HEK293 (cell line): ENCODE measurements at regions not wholly inside any gene's neighbourhood (a gene's known extent, or its start where the extent isn't known, plus 50 kb on each side); places are given as distances from the start of the nearest gene placed in this dataset.

Source experiments
- CTCF ChIA-PET: fragments of 350-600 bp; formaldehyde crosslinking; extraction: SDS; loops from one replicate; lab custom pipeline; 2021; ENCODE audit warnings: antibody characterized with exemption; lab: Yijun Ruan, JAX
- POLR2A ChIA-PET: fragments of 300-600 bp; formaldehyde crosslinking; extraction: SDS; loops from one replicate; lab custom pipeline; 2020; ENCODE audit warnings: antibody characterized with exemption, inconsistent platforms; lab: Yijun Ruan, JAX
- H3K27ac ChIP-seq: fragments of 200-500 bp; sonication (Bioruptor generic); 2 replicates; pipeline ENCODE4 v1.5.1; 2014; ENCODE audit warnings: low read depth, low read length, control low read depth, inconsistent platforms; ENCODE audit errors: extremely low read depth
- H3K36me3 ChIP-seq, 2 experiments: fragments of 200-500 bp in 1 of 2; sonication (Bioruptor generic) in 1 of 2; 1 replicate in 1 of 2; 2 replicates in 1 of 2; pipeline ENCODE4 v1.5.1; 2014 to 2017; ENCODE audit warnings: inconsistent platforms in 2 of 2, low read length in 2 of 2; ENCODE audit not compliant: control insufficient read depth in 2 of 2, insufficient read depth in 1 of 2
- H3K4me1 ChIP-seq: fragments of 200-500 bp; sonication (Bioruptor generic); 2 replicates; pipeline ENCODE4 v1.5.1; 2014; ENCODE audit warnings: mild to moderate bottlenecking, low read length, inconsistent platforms; ENCODE audit not compliant: control insufficient read depth, insufficient read depth
- H3K4me3 ChIP-seq: 2 replicates; pipeline ENCODE4 v1.5.1; 2011; ENCODE audit warnings: low read depth, mild to moderate bottlenecking, control low read depth, low read length, moderate library complexity
- H3K9me3 ChIP-seq: fragments of 200-500 bp; sonication (Bioruptor generic); 2 replicates; pipeline ENCODE4 v1.5.1; 2014; ENCODE audit warnings: low read depth, low read length, inconsistent platforms; ENCODE audit not compliant: control insufficient read depth, insufficient read depth
- BCL11B ChIP-seq: fragments of 450-650 bp; formaldehyde crosslinking; IDR thresholded peaks from 2 replicates; pipeline ENCODE4 v1.5.1; 2016; ENCODE audit warnings: low read depth, missing biosample characterization, missing genetic modification characterization
- EGR2 ChIP-seq: fragments of 450-650 bp; formaldehyde crosslinking; IDR thresholded peaks from 2 replicates; pipeline ENCODE4 v1.5.1; 2016; ENCODE audit warnings: low read depth, missing biosample characterization, missing genetic modification characterization
- MEIS1 ChIP-seq: sonication (generic); formaldehyde crosslinking; IDR thresholded peaks from 2 replicates; pipeline ENCODE4 v1.8.1; 2022; ENCODE audit warnings: missing genetic modification reagents, mild to moderate bottlenecking, borderline replicate concordance
- OVOL3 ChIP-seq: fragments of 450-650 bp; formaldehyde crosslinking; IDR thresholded peaks from 2 replicates; pipeline ENCODE4 v1.5.1; 2016; ENCODE audit warnings: missing biosample characterization, missing genetic modification characterization
- SCRT2 ChIP-seq: fragments of 450-650 bp; formaldehyde crosslinking; IDR thresholded peaks from 2 replicates; pipeline ENCODE4 v1.5.1; 2016; ENCODE audit warnings: missing biosample characterization, missing genetic modification characterization
- SP2 ChIP-seq: fragments of 450-650 bp; formaldehyde crosslinking; IDR thresholded peaks from 2 replicates; pipeline ENCODE4 v1.5.1; 2016; ENCODE audit warnings: missing biosample characterization, missing genetic modification characterization
- TCF7L2 ChIP-seq: IDR thresholded peaks from 2 replicates; pipeline ENCODE4 v1.6.1; 2011; ENCODE audit warnings: low read depth, mild to moderate bottlenecking, inconsistent platforms, low read length, moderate library complexity, borderline replicate concordance
- WT1 ChIP-seq: fragments of 450-650 bp; formaldehyde crosslinking; IDR thresholded peaks from 2 replicates; pipeline ENCODE4 v1.5.1; 2016; ENCODE audit warnings: missing biosample characterization, missing genetic modification characterization
- ZFP3 ChIP-seq: fragments of 450-650 bp; formaldehyde crosslinking; IDR thresholded peaks from 2 replicates; pipeline ENCODE4 v1.5.1; 2016; ENCODE audit warnings: low read depth, missing biosample characterization, missing genetic modification characterization
- ZNF16 ChIP-seq: fragments of 450-650 bp; formaldehyde crosslinking; IDR thresholded peaks from 2 replicates; pipeline ENCODE4 v1.5.1; 2016; ENCODE audit warnings: low read depth, missing biosample characterization, missing genetic modification characterization
- ZNF169 ChIP-seq: fragments of 450-650 bp; formaldehyde crosslinking; IDR thresholded peaks from 2 replicates; pipeline ENCODE4 v1.5.1; 2016; ENCODE audit warnings: missing biosample characterization, missing genetic modification characterization
- ZNF2 ChIP-seq: fragments of 450-650 bp; formaldehyde crosslinking; IDR thresholded peaks from 2 replicates; pipeline ENCODE4 v1.5.1; 2016; ENCODE audit warnings: missing biosample characterization, missing genetic modification characterization
- ZNF214 ChIP-seq: fragments of 450-650 bp; formaldehyde crosslinking; IDR thresholded peaks from 2 replicates; pipeline ENCODE4 v1.5.1; 2017; ENCODE audit warnings: missing biosample characterization, mild to moderate bottlenecking, missing genetic modification characterization, borderline replicate concordance
- ZNF223 ChIP-seq: fragments of 450-650 bp; formaldehyde crosslinking; IDR thresholded peaks from 2 replicates; pipeline ENCODE4 v1.5.1; 2016; ENCODE audit warnings: missing biosample characterization, missing genetic modification characterization
- ZNF248 ChIP-seq: fragments of 450-650 bp; formaldehyde crosslinking; IDR thresholded peaks from 2 replicates; pipeline ENCODE4 v1.5.1; 2017; ENCODE audit warnings: missing biosample characterization, missing genetic modification characterization
- ZNF473 ChIP-seq: fragments of 450-650 bp; formaldehyde crosslinking; IDR thresholded peaks from 2 replicates; pipeline ENCODE4 v1.5.1; 2017; ENCODE audit warnings: missing biosample characterization, missing genetic modification characterization
- ZNF514 ChIP-seq: fragments of 450-650 bp; formaldehyde crosslinking; IDR thresholded peaks from 2 replicates; pipeline ENCODE4 v1.5.1; 2016; ENCODE audit warnings: missing biosample characterization, missing genetic modification characterization
- ZNF530 ChIP-seq: fragments of 450-650 bp; formaldehyde crosslinking; IDR thresholded peaks from 2 replicates; pipeline ENCODE4 v1.5.1; 2016; ENCODE audit warnings: low read depth, missing biosample characterization, missing genetic modification characterization
- ZNF548 ChIP-seq: fragments of 450-650 bp; formaldehyde crosslinking; IDR thresholded peaks from 2 replicates; pipeline ENCODE4 v1.5.1; 2016; ENCODE audit warnings: missing biosample characterization, missing genetic modification characterization
- ZNF571 ChIP-seq: fragments of 450-650 bp; formaldehyde crosslinking; IDR thresholded peaks from 2 replicates; pipeline ENCODE4 v1.5.0; 2017; ENCODE audit warnings: missing biosample characterization, missing genetic modification characterization
- ZNF701 ChIP-seq: fragments of 450-650 bp; formaldehyde crosslinking; IDR thresholded peaks from 2 replicates; pipeline ENCODE4 v1.5.1; 2016; ENCODE audit warnings: missing biosample characterization, missing genetic modification characterization
- ZNF791 ChIP-seq: fragments of 450-650 bp; formaldehyde crosslinking; IDR thresholded peaks from 2 replicates; pipeline ENCODE4 v1.5.1; 2016; ENCODE audit warnings: missing biosample characterization, missing genetic modification characterization
- TF ChIP-seq, protein P1 (sequence below): fragments of 450-650 bp; formaldehyde crosslinking; optimal IDR thresholded peaks from 2 replicates; pipeline ENCODE3; 2016; ENCODE audit warnings: missing biosample characterization, mild to moderate bottlenecking, missing genetic modification characterization
- TF ChIP-seq, protein P2 (sequence below): sonication (generic); formaldehyde crosslinking; IDR thresholded peaks from 2 replicates; pipeline ENCODE4 v1.8.1; 2022; ENCODE audit warnings: mild to moderate bottlenecking, moderate library complexity, missing genetic modification reagents
- TF ChIP-seq, protein P3 (sequence below): fragments of 450-650 bp; formaldehyde crosslinking; IDR thresholded peaks from 2 replicates; pipeline ENCODE4 v1.5.1; 2017; ENCODE audit warnings: missing biosample characterization, mild to moderate bottlenecking, missing genetic modification characterization, moderate library complexity
- TF ChIP-seq, protein P4 (sequence below): fragments of 450-650 bp; formaldehyde crosslinking; conservative IDR thresholded peaks from 2 replicates; pipeline ENCODE4 v1.5.1; 2016; ENCODE audit warnings: low read depth, missing biosample characterization, missing genetic modification characterization

DNA sequence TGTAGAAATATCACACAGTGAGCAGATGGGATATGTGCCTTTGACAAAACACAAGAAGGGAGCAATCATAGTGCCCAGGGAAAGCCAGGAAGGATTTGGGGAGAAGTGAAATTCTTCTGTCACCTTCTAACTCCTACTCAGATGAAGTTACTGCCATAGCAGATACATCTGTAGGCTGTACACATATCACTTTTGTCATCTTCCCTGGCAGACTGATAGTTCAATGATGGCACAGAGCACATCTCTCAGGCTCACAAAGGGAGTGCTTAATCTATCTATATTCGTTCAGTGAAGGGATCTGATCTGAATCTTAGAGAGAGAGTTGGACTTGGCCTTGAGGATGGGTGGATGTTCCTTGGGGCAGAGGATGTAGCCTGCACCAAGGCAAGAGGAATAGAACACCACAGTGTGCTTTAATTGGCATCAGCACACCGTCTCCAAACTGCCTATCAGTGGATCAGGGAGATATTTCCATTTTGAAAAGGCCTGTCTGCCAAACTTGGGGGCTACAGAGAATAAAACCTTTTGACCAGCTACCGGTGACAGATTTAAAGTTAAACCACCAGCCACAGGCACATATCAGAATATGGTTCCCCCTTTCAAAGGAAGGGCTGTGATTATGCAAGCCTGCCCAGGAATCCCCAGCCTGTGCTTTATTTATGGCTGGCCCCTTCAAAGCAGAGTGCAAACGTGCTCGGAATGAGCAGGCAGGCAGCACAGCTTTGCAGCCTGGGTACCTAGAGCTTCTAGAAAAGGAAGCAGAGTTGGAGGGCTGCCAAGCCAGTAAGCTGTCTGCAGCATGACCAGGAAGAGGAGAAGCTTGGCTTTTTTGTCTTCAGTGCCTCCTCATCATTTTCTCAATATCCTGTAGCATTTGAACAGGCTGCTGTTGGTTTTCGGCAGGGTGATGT lies 165.5 kb upstream of the DYRK2 start:
- Histone ChIP-seq H3K4me3 (no peak overlapping the region), H3K9me3 (no peaks in the 10 kb centered on the region), H3K4me1 (no peaks in the 10 kb centered on the region), H3K36me3 (no peaks in the 10 kb centered on the region), H3K27ac (no peak overlapping the region)
- POLR2A ChIA-PET: interaction anchor here (0.6 kb wide), 1 partner anchor 536 kb away, joined by 3 read pairs; no protein-coding TSS in a partner anchor
- TF ChIP-seq WT1 (tag by site-specific recombination) (no peak), ZFP3 (tag by site-specific recombination) (no peak), ZNF169 (tag by site-specific recombination) (no peak), ZNF548 (tag by site-specific recombination) (no peak), ZNF473 (no peak), MEIS1 (CRISPR knock-in tag) (no peak), ZNF571 (tag by site-specific recombination) (no peak), TCF7L2 (no peak), ZNF2 (tag by site-specific recombination) (no peak), ZNF791 (tag by site-specific recombination) (no peak), BCL11B (tag by site-specific recombination) (no peak), ZNF16 (tag by site-specific recombination) (no peak), OVOL3 (tag by site-specific recombination) (no peak), SCRT2 (tag by site-specific recombination) (no peak)
- TF ChIP-seq, protein P1, sequence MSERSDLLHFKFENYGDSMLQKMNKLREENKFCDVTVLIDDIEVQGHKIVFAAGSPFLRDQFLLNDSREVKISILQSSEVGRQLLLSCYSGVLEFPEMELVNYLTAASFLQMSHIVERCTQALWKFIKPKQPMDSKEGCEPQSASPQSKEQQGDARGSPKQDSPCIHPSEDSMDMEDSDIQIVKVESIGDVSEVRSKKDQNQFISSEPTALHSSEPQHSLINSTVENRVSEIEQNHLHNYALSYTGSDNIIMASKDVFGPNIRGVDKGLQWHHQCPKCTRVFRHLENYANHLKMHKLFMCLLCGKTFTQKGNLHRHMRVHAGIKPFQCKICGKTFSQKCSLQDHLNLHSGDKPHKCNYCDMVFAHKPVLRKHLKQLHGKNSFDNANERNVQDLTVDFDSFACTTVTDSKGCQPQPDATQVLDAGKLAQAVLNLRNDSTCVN (tag by site-specific recombination): no peak
- TF ChIP-seq, protein P2, sequence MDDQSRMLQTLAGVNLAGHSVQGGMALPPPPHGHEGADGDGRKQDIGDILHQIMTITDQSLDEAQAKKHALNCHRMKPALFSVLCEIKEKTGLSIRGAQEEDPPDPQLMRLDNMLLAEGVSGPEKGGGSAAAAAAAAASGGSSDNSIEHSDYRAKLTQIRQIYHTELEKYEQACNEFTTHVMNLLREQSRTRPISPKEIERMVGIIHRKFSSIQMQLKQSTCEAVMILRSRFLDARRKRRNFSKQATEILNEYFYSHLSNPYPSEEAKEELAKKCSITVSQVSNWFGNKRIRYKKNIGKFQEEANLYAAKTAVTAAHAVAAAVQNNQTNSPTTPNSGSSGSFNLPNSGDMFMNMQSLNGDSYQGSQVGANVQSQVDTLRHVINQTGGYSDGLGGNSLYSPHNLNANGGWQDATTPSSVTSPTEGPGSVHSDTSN: no peak
- CTCF ChIA-PET: no interaction called here

DNA sequence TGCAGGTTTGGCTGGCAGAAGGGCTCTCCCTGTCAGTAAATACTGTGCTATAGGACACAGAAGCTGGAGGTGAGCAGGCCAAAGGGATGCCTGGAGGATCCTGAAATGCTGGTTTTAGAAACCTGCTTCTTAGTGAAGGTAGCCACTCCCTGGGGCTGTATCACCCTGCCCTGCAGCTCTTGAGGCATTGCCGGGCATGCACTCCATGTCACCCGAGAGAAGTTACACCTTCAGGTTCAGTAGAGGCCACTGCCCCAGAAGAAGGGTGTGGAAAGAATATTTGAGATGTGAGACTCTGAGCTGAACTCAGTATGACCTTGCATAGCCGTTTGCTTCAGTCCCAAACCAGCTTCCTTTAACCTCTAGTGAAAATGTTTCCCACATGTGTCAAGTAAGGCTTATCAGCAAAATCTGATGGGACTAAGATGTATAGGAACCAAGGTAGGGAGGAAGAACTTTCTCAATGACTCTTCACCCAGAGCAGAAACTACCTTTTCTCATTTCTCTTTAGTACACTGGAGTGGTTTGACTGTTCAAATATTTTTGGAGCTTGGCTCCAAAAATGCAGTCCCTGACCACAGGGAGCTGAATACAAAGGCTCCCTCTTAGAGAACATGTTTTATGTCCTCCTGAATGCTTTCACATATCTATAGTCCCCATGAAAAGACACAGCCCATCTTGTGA lies 164.5 kb upstream of the DYRK2 start:
- Histone ChIP-seq H3K36me3 (no peaks in the 10 kb centered on the region), H3K4me1 (no peaks in the 10 kb centered on the region), H3K9me3 (no peaks in the 10 kb centered on the region), H3K4me3 (no peak overlapping the region), H3K27ac (no peak overlapping the region)
- ChIA-PET CTCF (no interaction called here), POLR2A (no interaction called here)
- TF ChIP-seq ZNF514 (tag by site-specific recombination) (no peak), EGR2 (no peak), ZNF571 (tag by site-specific recombination) (no peak), ZNF223 (tag by site-specific recombination) (no peak), ZNF530 (tag by site-specific recombination) (no peak), ZNF248 (tag by site-specific recombination) (no peak), ZNF214 (tag by site-specific recombination) (no peak), ZNF701 (tag by site-specific recombination) (no peak), SP2 (tag by site-specific recombination) (no peak)
- TF ChIP-seq, protein P3, sequence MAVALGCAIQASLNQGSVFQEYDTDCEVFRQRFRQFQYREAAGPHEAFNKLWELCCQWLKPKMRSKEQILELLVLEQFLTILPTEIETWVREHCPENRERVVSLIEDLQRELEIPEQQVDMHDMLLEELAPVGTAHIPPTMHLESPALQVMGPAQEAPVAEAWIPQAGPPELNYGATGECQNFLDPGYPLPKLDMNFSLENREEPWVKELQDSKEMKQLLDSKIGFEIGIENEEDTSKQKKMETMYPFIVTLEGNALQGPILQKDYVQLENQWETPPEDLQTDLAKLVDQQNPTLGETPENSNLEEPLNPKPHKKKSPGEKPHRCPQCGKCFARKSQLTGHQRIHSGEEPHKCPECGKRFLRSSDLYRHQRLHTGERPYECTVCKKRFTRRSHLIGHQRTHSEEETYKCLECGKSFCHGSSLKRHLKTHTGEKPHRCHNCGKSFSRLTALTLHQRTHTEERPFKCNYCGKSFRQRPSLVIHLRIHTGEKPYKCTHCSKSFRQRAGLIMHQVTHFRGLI (tag by site-specific recombination): no peak
- TF ChIP-seq, protein P4, sequence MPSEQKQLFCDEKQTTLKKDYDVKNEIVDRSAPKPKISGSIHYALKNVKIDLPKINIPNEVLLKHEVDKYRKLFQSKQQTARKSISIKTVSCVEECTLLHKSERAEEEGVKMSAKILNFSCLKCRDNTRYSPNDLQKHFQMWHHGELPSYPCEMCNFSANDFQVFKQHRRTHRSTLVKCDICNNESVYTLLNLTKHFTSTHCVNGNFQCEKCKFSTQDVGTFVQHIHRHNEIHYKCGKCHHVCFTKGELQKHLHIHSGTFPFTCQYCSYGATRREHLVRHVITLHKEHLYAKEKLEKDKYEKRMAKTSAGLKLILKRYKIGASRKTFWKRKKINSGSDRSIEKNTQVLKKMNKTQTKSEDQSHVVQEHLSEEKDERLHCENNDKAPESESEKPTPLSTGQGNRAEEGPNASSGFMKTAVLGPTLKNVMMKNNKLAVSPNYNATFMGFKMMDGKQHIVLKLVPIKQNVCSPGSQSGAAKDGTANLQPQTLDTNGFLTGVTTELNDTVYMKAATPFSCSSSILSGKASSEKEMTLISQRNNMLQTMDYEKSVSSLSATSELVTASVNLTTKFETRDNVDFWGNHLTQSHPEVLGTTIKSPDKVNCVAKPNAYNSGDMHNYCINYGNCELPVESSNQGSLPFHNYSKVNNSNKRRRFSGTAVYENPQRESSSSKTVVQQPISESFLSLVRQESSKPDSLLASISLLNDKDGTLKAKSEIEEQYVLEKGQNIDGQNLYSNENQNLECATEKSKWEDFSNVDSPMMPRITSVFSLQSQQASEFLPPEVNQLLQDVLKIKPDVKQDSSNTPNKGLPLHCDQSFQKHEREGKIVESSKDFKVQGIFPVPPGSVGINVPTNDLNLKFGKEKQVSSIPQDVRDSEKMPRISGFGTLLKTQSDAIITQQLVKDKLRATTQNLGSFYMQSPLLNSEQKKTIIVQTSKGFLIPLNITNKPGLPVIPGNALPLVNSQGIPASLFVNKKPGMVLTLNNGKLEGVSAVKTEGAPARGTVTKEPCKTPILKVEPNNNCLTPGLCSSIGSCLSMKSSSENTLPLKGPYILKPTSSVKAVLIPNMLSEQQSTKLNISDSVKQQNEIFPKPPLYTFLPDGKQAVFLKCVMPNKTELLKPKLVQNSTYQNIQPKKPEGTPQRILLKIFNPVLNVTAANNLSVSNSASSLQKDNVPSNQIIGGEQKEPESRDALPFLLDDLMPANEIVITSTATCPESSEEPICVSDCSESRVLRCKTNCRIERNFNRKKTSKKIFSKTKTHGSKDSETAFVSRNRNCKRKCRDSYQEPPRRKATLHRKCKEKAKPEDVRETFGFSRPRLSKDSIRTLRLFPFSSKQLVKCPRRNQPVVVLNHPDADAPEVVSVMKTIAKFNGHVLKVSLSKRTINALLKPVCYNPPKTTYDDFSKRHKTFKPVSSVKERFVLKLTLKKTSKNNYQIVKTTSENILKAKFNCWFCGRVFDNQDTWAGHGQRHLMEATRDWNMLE (tag by site-specific recombination): no peak
